HL-60 (cell line): ENCODE measurements at regions not wholly inside any gene's neighbourhood (a gene's known extent, or its start where the extent isn't known, plus 50 kb on each side); places are given as distances from the start of the nearest gene placed in this dataset.

Experiments
- GABPA ChIP-seq: IDR thresholded peaks from 2 replicates; pipeline ENCODE4 v1.6.1; 2012; ENCODE audit warnings: low read depth
- POLR2AphosphoS5 ChIP-seq: IDR thresholded peaks from 2 replicates; pipeline ENCODE4 v1.6.1; 2012; ENCODE audit warnings: low read depth
- TF ChIP-seq, protein P1 (sequence below): IDR thresholded peaks from one replicate; pipeline ENCODE4 v1.5.1; 2011; ENCODE audit warnings: low read length, control low read depth, inconsistent platforms; ENCODE audit not compliant: insufficient read depth
- TF ChIP-seq, protein P2 (sequence below): IDR thresholded peaks from 2 replicates; pipeline ENCODE4 v1.6.1; 2012; ENCODE audit warnings: low read depth; ENCODE audit not compliant: insufficient replicate concordance

DNA sequence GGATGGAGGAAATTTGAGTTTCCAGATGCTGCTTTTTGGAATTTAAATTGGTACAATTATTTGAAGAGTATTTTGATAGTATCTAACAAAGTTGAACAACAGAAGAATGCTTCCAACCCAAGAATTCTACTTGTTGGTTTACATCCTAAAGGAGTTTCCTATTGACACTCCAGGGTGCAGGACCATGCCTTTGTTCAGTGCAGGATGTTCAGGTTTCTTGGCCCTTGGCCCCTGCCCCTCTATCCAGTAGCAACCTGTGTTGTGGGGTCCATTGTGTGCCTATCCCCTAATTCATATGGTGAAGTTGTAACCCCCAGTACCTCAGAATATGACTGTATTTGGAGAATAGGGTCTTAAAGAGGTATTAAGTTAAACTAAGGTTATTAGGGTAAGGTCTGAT, 750.0 kb upstream of the ZNF608 start:
- TF ChIP-seq POLR2AphosphoS5 (no peak), GABPA (no peak)
- TF ChIP-seq, protein P1, sequence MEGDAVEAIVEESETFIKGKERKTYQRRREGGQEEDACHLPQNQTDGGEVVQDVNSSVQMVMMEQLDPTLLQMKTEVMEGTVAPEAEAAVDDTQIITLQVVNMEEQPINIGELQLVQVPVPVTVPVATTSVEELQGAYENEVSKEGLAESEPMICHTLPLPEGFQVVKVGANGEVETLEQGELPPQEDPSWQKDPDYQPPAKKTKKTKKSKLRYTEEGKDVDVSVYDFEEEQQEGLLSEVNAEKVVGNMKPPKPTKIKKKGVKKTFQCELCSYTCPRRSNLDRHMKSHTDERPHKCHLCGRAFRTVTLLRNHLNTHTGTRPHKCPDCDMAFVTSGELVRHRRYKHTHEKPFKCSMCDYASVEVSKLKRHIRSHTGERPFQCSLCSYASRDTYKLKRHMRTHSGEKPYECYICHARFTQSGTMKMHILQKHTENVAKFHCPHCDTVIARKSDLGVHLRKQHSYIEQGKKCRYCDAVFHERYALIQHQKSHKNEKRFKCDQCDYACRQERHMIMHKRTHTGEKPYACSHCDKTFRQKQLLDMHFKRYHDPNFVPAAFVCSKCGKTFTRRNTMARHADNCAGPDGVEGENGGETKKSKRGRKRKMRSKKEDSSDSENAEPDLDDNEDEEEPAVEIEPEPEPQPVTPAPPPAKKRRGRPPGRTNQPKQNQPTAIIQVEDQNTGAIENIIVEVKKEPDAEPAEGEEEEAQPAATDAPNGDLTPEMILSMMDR: no peak
- TF ChIP-seq, protein P2, sequence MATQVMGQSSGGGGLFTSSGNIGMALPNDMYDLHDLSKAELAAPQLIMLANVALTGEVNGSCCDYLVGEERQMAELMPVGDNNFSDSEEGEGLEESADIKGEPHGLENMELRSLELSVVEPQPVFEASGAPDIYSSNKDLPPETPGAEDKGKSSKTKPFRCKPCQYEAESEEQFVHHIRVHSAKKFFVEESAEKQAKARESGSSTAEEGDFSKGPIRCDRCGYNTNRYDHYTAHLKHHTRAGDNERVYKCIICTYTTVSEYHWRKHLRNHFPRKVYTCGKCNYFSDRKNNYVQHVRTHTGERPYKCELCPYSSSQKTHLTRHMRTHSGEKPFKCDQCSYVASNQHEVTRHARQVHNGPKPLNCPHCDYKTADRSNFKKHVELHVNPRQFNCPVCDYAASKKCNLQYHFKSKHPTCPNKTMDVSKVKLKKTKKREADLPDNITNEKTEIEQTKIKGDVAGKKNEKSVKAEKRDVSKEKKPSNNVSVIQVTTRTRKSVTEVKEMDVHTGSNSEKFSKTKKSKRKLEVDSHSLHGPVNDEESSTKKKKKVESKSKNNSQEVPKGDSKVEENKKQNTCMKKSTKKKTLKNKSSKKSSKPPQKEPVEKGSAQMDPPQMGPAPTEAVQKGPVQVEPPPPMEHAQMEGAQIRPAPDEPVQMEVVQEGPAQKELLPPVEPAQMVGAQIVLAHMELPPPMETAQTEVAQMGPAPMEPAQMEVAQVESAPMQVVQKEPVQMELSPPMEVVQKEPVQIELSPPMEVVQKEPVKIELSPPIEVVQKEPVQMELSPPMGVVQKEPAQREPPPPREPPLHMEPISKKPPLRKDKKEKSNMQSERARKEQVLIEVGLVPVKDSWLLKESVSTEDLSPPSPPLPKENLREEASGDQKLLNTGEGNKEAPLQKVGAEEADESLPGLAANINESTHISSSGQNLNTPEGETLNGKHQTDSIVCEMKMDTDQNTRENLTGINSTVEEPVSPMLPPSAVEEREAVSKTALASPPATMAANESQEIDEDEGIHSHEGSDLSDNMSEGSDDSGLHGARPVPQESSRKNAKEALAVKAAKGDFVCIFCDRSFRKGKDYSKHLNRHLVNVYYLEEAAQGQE: no peak
